DND-41 (cell line): ENCODE measurements at regions not wholly inside any gene's neighbourhood (a gene's known extent, or its start where the extent isn't known, plus 50 kb on each side); places are given as distances from the start of the nearest gene placed in this dataset.

ENCODE experiments used
- CTCF ChIP-seq: IDR thresholded peaks from 2 replicates; pipeline ENCODE4 v1.5.1; 2012; ENCODE audit warnings: borderline replicate concordance, low read length, moderate library complexity, mild to moderate bottlenecking; ENCODE audit not compliant: poor library complexity, severe bottlenecking; ENCODE audit errors: extremely low read depth
- EZH2 ChIP-seq: IDR thresholded peaks from 3 replicates; pipeline ENCODE4 v1.6.1; 2012; ENCODE audit warnings: borderline replicate concordance, low read depth, mild to moderate bottlenecking, moderate library complexity, low read length, inconsistent platforms; ENCODE audit not compliant: severe bottlenecking

- TF ChIP-seq CTCF: no peak
- no peak for TF ChIP-seq EZH2
These were observed 1298.3 kb upstream of the WWC1 start for GRCh38 chr5:166992874-166993722.
